Gastrocnemius medialis (tissue), 4 donors: ENCODE measurements at regions not wholly inside any gene's neighbourhood (a gene's known extent, or its start where the extent isn't known, plus 50 kb on each side); places are given as distances from the start of the nearest gene placed in this dataset.

Source experiments
- ATAC-seq, 2 donors: fragments of 150-250 bp; one replicate each; pipeline ENCODE4 v1.9.1; 2016
- DNase-seq, 2 donors: peaks; one replicate each; pipeline ENCODE4 v3.0.0-alpha.2; 2019
- H3K27ac ChIP-seq, 4 donors: fragments of 200-600 bp; sonication (generic); 1 replicate in 1 of 4; 2 replicates in 3 of 4; pipeline ENCODE4 v1.5.1; 2016 to 2018; ENCODE audit warnings: mild to moderate bottlenecking in 2 of 4, moderate library complexity in 1 of 4
- H3K27me3 ChIP-seq, 3 donors: fragments of 200-600 bp; sonication (generic) in 2 of 3; 1 replicate in 1 of 3; 2 replicates in 2 of 3; pipeline versions ENCODE4 v1.5.1 to v1.6.0; 2016 to 2019; ENCODE audit warnings: mild to moderate bottlenecking in 1 of 3, moderate library complexity in 1 of 3
- H3K36me3 ChIP-seq, 2 donors: fragments of 200-600 bp; sonication (generic) in 1 of 2; one replicate each; pipeline ENCODE4 v1.5.1; 2017 to 2018
- H3K4me1 ChIP-seq, 2 donors: fragments of 200-600 bp; sonication (generic) in 1 of 2; one replicate each; pipeline ENCODE4 v1.5.1; 2016 to 2017; ENCODE audit warnings: mild to moderate bottlenecking in 2 of 2
- H3K4me3 ChIP-seq, 4 donors: fragments of 200-600 bp; sonication (generic) in 3 of 4; 1 replicate in 1 of 4; 2 replicates in 3 of 4; pipeline ENCODE4 v1.5.1; 2016 to 2019; ENCODE audit warnings: mild to moderate bottlenecking in 2 of 4
- H3K9me3 ChIP-seq, 3 donors: fragments of 200-600 bp; sonication (generic) in 2 of 3; 1 replicate in 1 of 3; 2 replicates in 2 of 3; pipeline ENCODE4 v1.5.1; 2016 to 2019
- CTCF ChIP-seq, 5 experiments: fragments of 450-650 bp in 3 of 5; fragments of 200-600 bp in 2 of 5; sonication (generic) in 2 of 5; IDR thresholded peaks in 4 of 5; conservative IDR thresholded peaks in 1 of 5; 1 replicate in 4 of 5; 2 replicates in 1 of 5; pipeline ENCODE4 v1.5.1; 2016 to 2019; ENCODE audit warnings: antibody characterized with exemption in 5 of 5, mild to moderate bottlenecking in 3 of 5, moderate library complexity in 3 of 5
- POLR2A ChIP-seq, 2 donors: fragments of 450-650 bp; IDR thresholded peaks; one replicate each; pipeline ENCODE4 v1.6.1; 2017; ENCODE audit warnings: antibody characterized with exemption in 2 of 2, mild to moderate bottlenecking in 2 of 2, moderate library complexity in 2 of 2
- in situ Hi-C, 4 donors: fragments of 200-750 bp; cut with MboI; loops; one replicate each; pipeline versions ENCODE4 v1.15.0 to v1.8.0; 2017; ENCODE audit warnings: low sequenced_read_pairs in 4 of 4
- intact Hi-C: fragments of 100-400 bp; cut with DNase I; formaldehyde crosslinking; loops from one replicate; pipeline ENCODE4 v1.15.1; 2023; ENCODE audit warnings: low total_unique reads

GRCh38 chr5:143497749-143498148 lies 94.3 kb upstream of the NR3C1 start:
- H3K27me3 ChIP-seq = no peaks in the 10 kb centered on the region
- H3K4me1 ChIP-seq = peaks cover 6 to 20% of the 10 kb centered on the region in 2 donors
- ATAC-seq (no peak), DNase-seq (no peak)
- intact Hi-C loops (no loop called here), in situ Hi-C loops (no loop called here)
- H3K9me3 ChIP-seq = no peaks in the 10 kb centered on the region
- H3K36me3 ChIP-seq = no peaks in the 10 kb centered on the region
- H3K27ac ChIP-seq = no peak overlapping the region
- H3K4me3 ChIP-seq = no peak overlapping the region
- no peak for TF ChIP-seq POLR2A (IDR thresholded peaks at IDR 0.05)
- no peak for TF ChIP-seq CTCF (IDR thresholded peaks at IDR 0.05 in 4 of 5, conservative IDR thresholded peaks at IDR 0.05 in 1 of 5)

GRCh38 chr5:143496943-143497342 lies 93.5 kb upstream of the NR3C1 start:
- Histone ChIP-seq H3K4me3 (no peak overlapping the region), H3K36me3 (no peaks in the 10 kb centered on the region), H3K27ac (no peak overlapping the region), H3K4me1 (peaks cover 6 to 20% of the 10 kb centered on the region in 2 donors), H3K9me3 (no peaks in the 10 kb centered on the region), H3K27me3 (no peaks in the 10 kb centered on the region)
- ATAC-seq = no peak
- no peak for TF ChIP-seq POLR2A (IDR thresholded peaks at IDR 0.05)
- intact Hi-C loops = no loop called here
- no peak for DNase-seq
- in situ Hi-C loops = no loop called here

- Histone ChIP-seq H3K4me1 (peaks cover 6 to 20% of the 10 kb centered on the region in 2 donors), H3K36me3 (no peaks in the 10 kb centered on the region), H3K27me3 (no peaks in the 10 kb centered on the region), H3K4me3 (no peak overlapping the region), H3K9me3 (no peaks in the 10 kb centered on the region), H3K27ac (peak overlapping the region in 2 of 4 donors; percentile 0 to 23)
- TF ChIP-seq CTCF (IDR thresholded peaks at IDR 0.05 in 4 of 5, conservative IDR thresholded peaks at IDR 0.05 in 1 of 5) = no peak
- no peak for TF ChIP-seq POLR2A (IDR thresholded peaks at IDR 0.05)
- in situ Hi-C loops = no loop called here
- DNase-seq (no peak), ATAC-seq (peak; percentile 46 to 69)
- intact Hi-C loops = no loop called here
Measured at GRCh38 chr5:143495821-143496275, 92.4 kb upstream of the NR3C1 start.

GRCh38 chr5:143495110-143495509 lies 91.6 kb upstream of the NR3C1 start:
- Histone ChIP-seq H3K36me3 (no peaks in the 10 kb centered on the region), H3K27me3 (no peaks in the 10 kb centered on the region), H3K27ac (peak overlapping the region in 2 of 4 donors; percentile 0 to 23), H3K9me3 (no peaks in the 10 kb centered on the region), H3K4me3 (no peak overlapping the region), H3K4me1 (peaks cover 6 to 20% of the 10 kb centered on the region in 2 donors)
- no peak for DNase-seq
- intact Hi-C loops (no loop called here), in situ Hi-C loops (no loop called here)
- TF ChIP-seq CTCF (IDR thresholded peaks at IDR 0.05 in 4 of 5, conservative IDR thresholded peaks at IDR 0.05 in 1 of 5) (no peak), POLR2A (IDR thresholded peaks at IDR 0.05) (no peak)
- peak in 1 of 2 donors; percentile 52 for ATAC-seq

- no peak for ATAC-seq
- in situ Hi-C loops = no loop called here
- no peak for DNase-seq
Measured at GRCh38 chr5:143494595-143494994, 91.1 kb upstream of the NR3C1 start.

More at GRCh38 chr5:143494595-143494994, 91.1 kb upstream of the NR3C1 start:
- TF ChIP-seq POLR2A (IDR thresholded peaks at IDR 0.05) = no peak
- TF ChIP-seq CTCF (IDR thresholded peaks at IDR 0.05 in 4 of 5, conservative IDR thresholded peaks at IDR 0.05 in 1 of 5) = no peak
- Histone ChIP-seq H3K36me3 (no peaks in the 10 kb centered on the region), H3K27ac (no peak overlapping the region), H3K4me1 (peaks cover 6 to 20% of the 10 kb centered on the region in 2 donors), H3K4me3 (no peak overlapping the region), H3K9me3 (no peaks in the 10 kb centered on the region), H3K27me3 (no peaks in the 10 kb centered on the region)
- intact Hi-C loops = no loop called here
